ENCODE measurements at regions not wholly inside any gene's neighbourhood (a gene's known extent, or its start where the extent isn't known, plus 50 kb on each side); places are given as distances from the start of the nearest gene placed in this dataset.

- H3K4me3 ChIP-seq = no peak overlapping the region
- ATAC-seq (ENCODE audit: low FRiP score in 2 of 2) = no peak
- H3K36me3 ChIP-seq = no peaks in the 10 kb centered on the region
- TF ChIP-seq POLR2AphosphoS5 (IDR thresholded peaks at IDR 0.05) (no peak), CTCF (IDR thresholded peaks at IDR 0.05) (no peak), POLR2A (IDR thresholded peaks at IDR 0.05) (no peak), EP300 (IDR thresholded peaks at IDR 0.05) (no peak)
- H3K9me3 ChIP-seq = no peaks in the 10 kb centered on the region
- no peak for DNase-seq
- H3K4me1 ChIP-seq = no peaks in the 10 kb centered on the region
- H3K27me3 ChIP-seq = no peaks in the 10 kb centered on the region
- no peak overlapping the region for H3K27ac ChIP-seq
These were observed 121.5 kb downstream of the ASCL4 start for GRCh38 chr12:107895966-107896365.

GRCh38 chr12:107900588-107900987, 126.1 kb downstream of the ASCL4 start:
- 79 to 94% methylated on average over 2 of the region's 2 CpGs for WGBS, 2 donors
- Histone ChIP-seq H3K4me1 (peaks cover 4 to 9% (median 6%) of the 10 kb centered on the region in 4 donors), H3K27me3 (peaks cover 0 to 4% (median 1%) of the 10 kb centered on the region in 4 donors), H3K27ac (no peak overlapping the region), H3K36me3 (no peaks in the 10 kb centered on the region), H3K4me3 (no peak overlapping the region), H3K9me3 (no peaks in the 10 kb centered on the region)
- no peak for TF ChIP-seq POLR2A (IDR thresholded peaks at IDR 0.05)
- no peak for TF ChIP-seq POLR2AphosphoS5 (IDR thresholded peaks at IDR 0.05)
- no peak for DNase-seq
- no peak for ATAC-seq (ENCODE audit: low FRiP score in 2 of 2)

DNA sequence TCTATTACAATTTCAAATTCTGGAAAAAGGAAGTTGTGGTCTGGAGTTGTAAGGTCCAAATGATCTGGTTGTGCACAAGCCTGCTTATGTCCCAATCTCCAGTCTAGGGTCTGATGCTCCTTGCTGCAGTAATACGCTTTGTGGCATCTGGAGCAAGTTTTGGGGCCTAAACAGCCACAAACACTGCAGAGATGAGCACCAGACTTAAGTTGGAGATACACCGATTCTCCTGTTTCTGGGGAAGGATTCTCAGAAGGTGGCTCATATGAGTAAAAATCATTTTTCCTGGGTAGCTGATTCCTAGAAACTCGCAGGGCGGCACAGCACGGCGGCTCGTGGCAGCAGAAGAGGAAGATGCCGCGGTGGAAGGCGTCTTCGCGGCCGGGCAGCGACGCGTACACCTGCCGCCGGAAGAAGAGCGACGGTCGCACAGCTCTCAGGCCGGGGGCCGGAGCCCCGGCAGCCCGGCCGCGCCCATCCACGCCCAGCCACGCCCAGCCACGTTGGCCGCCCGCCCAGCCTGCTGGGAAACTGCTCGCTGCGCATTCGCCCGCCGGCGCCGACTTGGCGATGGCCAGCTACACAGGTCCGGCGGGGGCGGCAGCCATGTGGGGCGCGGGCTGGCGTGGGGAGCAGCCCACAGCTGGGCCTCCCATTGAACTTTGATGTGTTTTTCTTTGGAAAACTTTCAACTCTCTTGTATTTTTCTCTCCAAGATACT, 129.0 kb downstream of the ASCL4 start:
- peaks cover 4 to 9% (median 6%) of the 10 kb centered on the region in 4 donors for H3K4me1 ChIP-seq
- 4 to 13% methylated on average over 17 to 20 of the region's 46 CpGs for WGBS, 2 donors
- DNase-seq (peak; percentile 78 to 96), ATAC-seq (ENCODE audit: low FRiP score in 2 of 2) (peak in 1 of 2 donors; percentile 76)
- H3K4me3 ChIP-seq = peak overlapping the region; percentile 12 to 39 (median 27)
- TF ChIP-seq EP300 (IDR thresholded peaks at IDR 0.05) = no peak
- TF ChIP-seq CTCF (IDR thresholded peaks at IDR 0.05) = no peak
- TF ChIP-seq POLR2A (IDR thresholded peaks at IDR 0.05) = no peak
- TF ChIP-seq POLR2AphosphoS5 (IDR thresholded peaks at IDR 0.05) = no peak
- no peaks in the 10 kb centered on the region for H3K9me3 ChIP-seq
- peaks cover 0 to 4% (median 1%) of the 10 kb centered on the region in 4 donors for H3K27me3 ChIP-seq
- no peaks in the 10 kb centered on the region for H3K36me3 ChIP-seq
- H3K27ac ChIP-seq = no peak overlapping the region

- no peak for TF ChIP-seq EP300 (IDR thresholded peaks at IDR 0.05)
- TF ChIP-seq POLR2A (IDR thresholded peaks at IDR 0.05) = no peak
- TF ChIP-seq CTCF (IDR thresholded peaks at IDR 0.05) = no peak
- TF ChIP-seq POLR2AphosphoS5 (IDR thresholded peaks at IDR 0.05) = no peak
- H3K4me1 ChIP-seq = peaks cover 4 to 9% (median 6%) of the 10 kb centered on the region in 4 donors
- no peak overlapping the region for H3K27ac ChIP-seq
- no peaks in the 10 kb centered on the region for H3K36me3 ChIP-seq
- peaks cover 0 to 4% (median 1%) of the 10 kb centered on the region in 4 donors for H3K27me3 ChIP-seq
- H3K9me3 ChIP-seq = no peaks in the 10 kb centered on the region
- 57 to 64% methylated on average over 4 of the region's 4 CpGs for WGBS, 2 donors
- DNase-seq (no peak), ATAC-seq (ENCODE audit: low FRiP score in 2 of 2) (no peak)
- no peak overlapping the region for H3K4me3 ChIP-seq
These were observed 132.2 kb downstream of the ASCL4 start for GRCh38 chr12:107906707-107907106.

GRCh38 chr12:107912421-107913004, 138.0 kb downstream of the ASCL4 start:
- WGBS, 2 donors = 1 to 2% methylated on average over 10 to 22 of the region's 22 CpGs
- TF ChIP-seq CTCF (IDR thresholded peaks at IDR 0.05) (peak; percentile 47 to 68 (median 53)), EP300 (IDR thresholded peaks at IDR 0.05) (no peak)
- no peak overlapping the region for H3K27ac ChIP-seq
- ATAC-seq (ENCODE audit: low FRiP score in 2 of 2) (peak; percentile 38 to 67), DNase-seq (peak; percentile 36 to 87)
- peaks cover 0 to 6% (median 2%) of the 10 kb centered on the region in 4 donors for H3K4me1 ChIP-seq
- no peaks in the 10 kb centered on the region for H3K27me3 ChIP-seq
- peak overlapping the region in 2 of 4 donors; percentile 13 to 26 for H3K4me3 ChIP-seq
- H3K36me3 ChIP-seq = no peaks in the 10 kb centered on the region
- no peaks in the 10 kb centered on the region for H3K9me3 ChIP-seq

Data from upper lobe of left lung (tissue), 6 donors.